ENCODE measurements at regions not wholly inside any gene's neighbourhood (a gene's known extent, or its start where the extent isn't known, plus 50 kb on each side); places are given as distances from the start of the nearest gene placed in this dataset.

GRCh38 chr7:25515633-25516275 lies 287.5 kb upstream of the NPVF start:
- DNase-seq (no peak), ATAC-seq (no peak)

DNA sequence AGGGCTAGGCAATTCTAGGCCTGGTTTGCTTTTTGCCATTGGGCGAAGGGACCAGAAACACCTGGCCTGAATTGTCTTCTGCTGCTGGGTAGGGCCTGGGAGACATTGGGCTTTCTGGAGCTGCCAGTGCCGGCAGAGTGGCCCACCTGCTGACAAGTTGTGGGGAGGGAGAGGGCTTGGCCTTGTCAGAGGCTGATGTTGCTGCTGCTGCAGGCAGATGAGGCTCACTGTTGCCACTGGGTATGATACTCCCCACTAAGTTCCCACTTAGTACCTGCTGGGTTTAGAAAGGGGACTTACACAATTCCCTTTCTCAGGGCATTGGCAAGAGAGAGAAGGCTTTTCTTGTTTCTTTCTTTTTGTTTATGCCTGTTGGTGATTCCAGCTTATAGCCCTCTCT lies 289.6 kb upstream of the NPVF start:
- ATAC-seq, result no peak
- no peak for DNase-seq

DNA sequence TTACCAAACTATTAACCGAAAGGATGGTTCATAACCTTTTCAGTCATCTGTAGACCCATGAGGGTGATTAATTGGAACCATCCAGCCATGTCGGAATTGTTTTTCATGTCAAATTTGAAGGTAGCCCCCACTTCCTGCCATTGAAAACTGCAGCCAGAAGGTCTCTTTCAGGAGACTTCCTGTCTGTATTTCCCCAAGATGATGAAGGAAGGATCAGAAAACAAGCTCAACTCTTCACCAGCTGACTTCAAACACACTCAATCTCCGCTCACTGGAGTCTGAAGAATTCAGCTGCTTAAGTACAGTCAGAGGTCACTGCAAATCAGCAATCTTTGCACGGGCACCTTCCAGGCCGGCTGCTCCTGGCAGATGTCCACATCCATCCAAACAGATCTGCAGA lies 291.7 kb upstream of the NPVF start:
- DNase-seq (no peak), ATAC-seq (no peak)

GRCh38 chr7:25520516-25520915 lies 292.2 kb upstream of the NPVF start:
- DNase-seq, result no peak
- no peak for ATAC-seq

GRCh38 chr7:25521236-25521635 lies 292.9 kb upstream of the NPVF start:
- no peak for ATAC-seq

GRCh38 chr7:25522727-25523126 lies 294.4 kb upstream of the NPVF start:
- no peak for DNase-seq
- no peak for ATAC-seq

More at GRCh38 chr7:25521236-25521635, 292.9 kb upstream of the NPVF start:
- no peak for DNase-seq

DNA sequence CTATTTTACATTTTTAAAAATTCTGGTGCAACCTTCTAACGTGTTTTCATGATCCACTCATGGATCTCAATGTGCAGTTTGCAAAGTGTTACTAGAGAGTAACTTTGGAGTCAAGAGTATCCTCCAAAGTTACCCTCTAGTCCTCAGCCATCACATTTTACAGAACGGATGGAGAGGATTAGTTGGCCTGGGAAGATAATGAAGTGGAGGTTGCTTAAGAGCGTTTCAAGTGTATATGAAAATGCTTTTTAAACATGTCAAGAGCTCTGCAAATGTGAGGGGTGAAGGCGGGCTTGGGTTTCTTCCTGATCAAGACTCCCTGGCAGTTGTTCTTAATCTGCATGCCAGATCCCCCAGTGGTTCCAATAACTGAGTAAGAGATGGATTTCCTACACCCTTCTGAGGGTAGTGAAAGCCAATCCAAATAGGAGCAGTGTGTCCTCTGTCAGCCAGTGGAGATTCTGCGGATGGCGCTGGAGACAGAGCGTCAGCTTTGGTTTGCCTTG lies 299.4 kb upstream of the NPVF start:
- no peak for DNase-seq
- ATAC-seq, result no peak

DNA sequence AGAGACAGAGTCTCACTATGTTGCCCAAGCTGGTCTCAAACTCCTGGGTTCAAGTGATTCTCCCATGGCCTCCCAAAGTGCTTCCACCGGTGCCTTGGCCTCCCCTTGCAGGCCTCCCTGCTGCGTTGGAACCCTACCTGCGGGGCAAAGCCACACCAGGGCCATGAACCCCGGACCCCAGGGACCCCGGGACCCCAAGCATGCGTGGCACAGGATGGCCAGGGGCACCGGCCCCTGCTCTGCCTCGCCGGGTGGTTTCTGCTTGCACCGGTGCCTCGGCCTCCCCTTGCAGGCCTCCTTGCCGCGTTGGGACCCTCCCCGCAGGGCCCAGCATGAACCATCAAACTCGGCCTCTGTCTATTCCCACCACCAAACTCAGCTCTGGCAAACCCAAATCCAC lies 301.0 kb upstream of the NPVF start:
- DNase-seq (no peak), ATAC-seq (no peak)

- DNase-seq (no peak), ATAC-seq (no peak)
Observed at GRCh38 chr7:25536851-25537250, 308.6 kb upstream of the NPVF start.

DNA sequence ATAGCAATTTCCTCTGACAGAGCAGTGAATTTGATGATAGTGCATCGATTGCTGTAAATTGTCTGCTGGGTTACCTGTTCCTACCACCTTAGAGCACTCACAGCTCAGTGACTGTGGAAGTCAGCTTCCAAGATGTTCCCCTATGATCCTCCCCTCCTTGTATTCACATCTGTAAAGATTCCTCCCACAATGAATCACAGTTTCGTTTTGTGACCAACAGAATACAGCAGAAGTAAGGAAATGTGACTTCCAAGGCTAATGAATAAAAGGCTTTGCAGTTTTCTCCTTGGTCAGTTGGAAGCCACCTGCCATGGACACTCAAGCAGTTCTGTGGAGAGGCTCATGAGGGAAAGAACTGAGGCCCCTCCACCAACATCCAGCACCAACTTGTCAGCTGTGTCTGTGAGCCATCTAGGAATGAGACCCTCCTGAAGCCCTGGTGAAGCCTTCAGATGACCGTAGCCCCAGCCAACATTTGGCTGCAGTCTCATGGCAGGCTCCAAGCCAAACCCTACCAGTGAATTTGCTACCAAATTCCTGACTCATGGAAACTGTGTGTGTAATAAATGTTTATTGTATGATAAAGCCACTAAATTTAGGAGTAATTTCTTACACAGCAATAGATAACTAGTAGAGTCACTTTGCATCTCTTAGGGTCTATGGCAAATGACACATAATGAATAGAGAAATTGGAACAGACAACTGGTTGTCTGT lies 309.5 kb upstream of the NPVF start:
- DNase-seq (no peak), ATAC-seq (no peak)

DNA sequence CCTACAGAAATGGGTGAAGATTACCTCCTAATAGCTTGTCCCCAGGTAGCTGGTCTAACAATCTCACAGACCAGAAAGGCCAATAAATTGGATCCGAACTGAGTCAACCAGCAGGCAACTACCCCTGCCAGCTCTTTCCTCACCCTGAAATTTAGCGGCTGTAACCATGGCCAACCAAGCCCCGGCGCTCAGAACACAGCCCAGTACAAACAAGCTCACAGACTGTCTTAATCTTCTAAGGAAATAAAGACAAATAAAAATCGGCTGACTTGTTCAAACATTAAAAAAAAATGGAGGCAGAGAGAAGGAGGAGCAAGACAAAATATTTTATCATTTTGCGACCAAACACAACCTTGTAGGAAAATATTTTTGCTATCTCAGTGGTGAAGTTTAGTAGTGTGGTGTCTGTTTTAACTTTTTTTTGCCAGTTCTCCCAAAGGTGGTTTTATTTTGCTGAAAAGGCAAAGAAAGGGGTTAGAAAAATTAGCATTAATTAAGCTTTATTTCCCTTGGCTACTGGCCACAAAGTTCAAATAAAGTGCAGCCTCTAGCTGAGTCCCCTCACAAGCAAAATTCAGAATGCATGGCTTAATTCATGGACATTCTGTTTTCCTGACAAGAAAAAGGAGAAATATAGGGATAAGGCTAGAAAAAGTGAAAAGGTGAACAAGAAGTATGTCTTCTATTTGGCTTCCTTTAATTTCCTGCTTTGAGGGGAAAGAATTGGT lies 313.0 kb upstream of the NPVF start:
- no peak for ATAC-seq

GRCh38 chr7:25541877-25542276 lies 313.6 kb upstream of the NPVF start:
- ATAC-seq, result no peak
- DNase-seq, result no peak

More for the DNA sequence above, 313.0 kb upstream of the NPVF start:
- DNase-seq, result no peak

DNA sequence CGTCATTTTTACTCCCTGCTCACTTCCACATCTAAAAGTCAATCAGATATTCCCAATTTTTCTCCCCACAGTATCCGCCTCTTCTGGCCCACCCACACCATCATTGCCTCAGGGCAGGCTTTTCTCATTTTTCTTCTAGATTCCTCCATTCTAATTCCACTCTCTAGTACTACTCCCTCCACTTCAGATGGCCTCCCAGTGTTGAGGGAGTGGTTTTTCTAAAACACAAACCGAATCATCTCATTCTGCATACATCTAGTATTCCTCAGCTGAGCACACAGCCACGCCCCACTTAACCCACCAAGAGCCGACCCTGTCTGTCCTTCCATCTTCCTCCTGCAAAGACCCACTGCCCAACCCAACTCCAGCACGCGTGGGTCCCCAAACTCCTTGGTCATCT lies 314.9 kb upstream of the NPVF start:
- ATAC-seq (no peak), DNase-seq (no peak)

DNA sequence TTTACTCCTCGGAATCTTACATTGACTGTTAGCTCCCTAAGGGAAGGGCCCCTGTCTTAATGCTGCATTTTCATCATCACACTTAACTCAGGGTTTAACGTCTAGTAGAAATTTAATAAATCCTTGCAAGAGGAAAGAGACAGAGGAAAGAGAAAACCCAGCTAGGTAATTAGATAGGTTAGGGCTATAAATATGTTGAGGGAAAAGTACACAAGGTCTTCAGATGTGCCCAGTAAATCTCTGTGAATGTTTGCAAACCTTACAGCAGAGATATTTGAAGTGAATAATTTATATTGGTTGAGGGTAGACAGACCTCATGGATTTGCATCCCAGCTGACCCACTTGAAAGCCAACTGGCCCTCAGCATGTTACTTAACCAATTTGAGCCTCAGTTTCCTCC lies 315.5 kb upstream of the NPVF start:
- DNase-seq (no peak), ATAC-seq (no peak)

GRCh38 chr7:25544254-25544653 lies 316.0 kb upstream of the NPVF start:
- DNase-seq (no peak), ATAC-seq (no peak)

DNA sequence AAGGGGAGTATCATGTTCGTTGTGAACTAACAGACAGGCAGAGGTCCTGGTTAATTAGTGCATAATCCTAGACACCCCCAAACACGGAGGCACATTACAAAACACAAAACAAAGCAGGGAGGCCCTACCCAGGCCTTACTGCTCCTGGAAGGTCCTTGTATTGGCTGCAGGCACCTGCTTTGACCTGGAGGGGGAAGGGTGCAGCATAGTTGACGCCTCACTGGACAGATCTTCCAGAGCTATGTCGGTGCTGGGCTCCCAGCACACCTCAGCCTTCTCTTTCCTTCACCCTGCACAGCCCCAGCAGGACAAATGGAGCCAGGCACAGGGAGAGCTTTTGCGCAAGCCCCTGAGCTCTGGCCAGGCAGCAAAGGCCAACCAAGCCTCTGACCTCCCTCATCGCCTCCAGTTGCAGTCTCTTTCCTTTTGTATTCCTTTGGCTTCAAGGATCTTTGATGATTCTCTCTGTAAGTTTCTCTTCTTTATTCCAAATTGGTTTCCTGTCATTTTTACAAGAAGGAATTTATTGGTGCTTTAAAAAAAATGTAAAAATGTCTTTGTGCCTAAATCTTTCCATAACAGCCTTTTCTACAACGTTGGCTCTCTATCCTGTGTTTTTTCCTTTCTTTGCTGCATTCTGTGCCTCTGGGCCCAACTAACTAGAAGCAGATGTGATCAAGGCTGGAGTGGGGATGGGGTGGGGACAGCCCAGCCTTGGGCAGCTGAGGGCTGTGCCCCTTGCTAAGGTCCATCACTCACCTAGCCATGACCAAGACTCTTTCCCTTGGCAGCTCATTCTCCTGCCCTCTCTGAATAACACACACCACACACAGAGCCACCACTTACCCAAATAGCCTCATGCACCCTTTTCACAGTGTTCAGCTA lies 317.1 kb upstream of the NPVF start:
- no peak for ATAC-seq

DNA sequence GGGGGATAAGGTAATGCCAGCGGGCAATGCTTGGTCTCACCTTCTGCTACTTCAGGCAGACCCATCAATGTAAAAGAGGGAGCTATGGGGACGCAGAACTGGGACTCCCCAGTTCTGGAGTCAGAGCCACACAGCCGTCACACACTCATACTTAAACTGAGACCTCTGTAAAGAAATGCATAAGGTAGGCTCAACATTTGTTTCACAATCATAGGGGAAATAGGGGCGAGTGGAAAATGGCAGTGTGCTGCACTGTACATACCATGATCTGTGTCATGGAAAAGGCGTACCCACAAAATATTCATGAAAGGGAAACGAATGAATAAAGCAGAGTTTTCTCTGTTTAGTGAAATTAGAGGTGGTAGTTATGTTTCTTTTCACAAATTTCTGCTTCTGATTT lies 318.0 kb upstream of the NPVF start:
- DNase-seq, result no peak
- no peak for ATAC-seq

More for the DNA sequence above, 317.1 kb upstream of the NPVF start:
- DNase-seq, result no peak

GRCh38 chr7:25549271-25549921 lies 321.1 kb upstream of the NPVF start:
- no peak for DNase-seq
- no peak for ATAC-seq

DNA sequence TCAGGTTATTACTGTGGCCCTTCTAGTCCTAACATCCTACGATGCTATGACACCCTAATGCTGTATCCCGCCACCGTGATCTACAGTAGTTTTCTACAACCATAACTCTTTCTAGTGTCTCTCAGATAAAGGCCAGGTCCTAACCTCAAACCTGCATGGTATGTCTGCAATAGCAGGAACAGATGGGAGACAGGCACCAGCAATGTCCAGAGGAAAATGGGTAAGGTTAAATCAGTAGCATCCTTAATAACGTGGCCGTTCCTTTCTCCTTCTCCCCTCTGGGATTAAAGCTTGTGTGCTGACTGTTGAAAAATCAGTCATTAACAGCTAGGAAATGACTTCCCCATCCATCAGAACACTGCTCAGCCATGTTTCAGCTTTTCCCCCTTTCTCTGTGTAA lies 321.9 kb upstream of the NPVF start:
- DNase-seq (no peak), ATAC-seq (no peak)

DNA sequence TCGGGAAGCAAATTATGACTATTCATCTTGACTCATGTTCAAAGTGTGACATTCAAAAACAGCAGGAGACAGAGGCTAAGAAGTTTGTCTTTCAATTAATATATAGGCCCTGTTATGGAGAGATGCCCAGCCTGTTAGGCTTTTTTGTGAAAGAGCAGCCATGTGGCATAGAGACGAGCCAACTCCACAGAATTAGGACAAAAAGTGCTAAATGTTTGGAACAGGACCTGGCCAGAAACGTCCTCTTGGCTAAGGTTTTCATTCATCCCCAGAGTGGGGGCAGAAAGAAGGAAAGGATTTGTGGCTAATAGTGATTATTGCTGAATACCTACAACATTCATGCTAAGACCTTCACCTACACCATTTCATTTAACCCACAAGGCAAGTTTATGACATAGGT lies 324.7 kb upstream of the NPVF start:
- ATAC-seq (no peak), DNase-seq (no peak)

GRCh38 chr7:25553580-25554291 lies 325.4 kb upstream of the NPVF start:
- DNase-seq (no peak), ATAC-seq (no peak)
